HCT116 (cell line): ENCODE measurements at regions not wholly inside any gene's neighbourhood (a gene's known extent, or its start where the extent isn't known, plus 50 kb on each side); places are given as distances from the start of the nearest gene placed in this dataset.

Experiments used
- ATAC-seq: fragments of 200-7000 bp; cut with Tn5 transposase; 2 replicates; pipeline ENCODE4 v1.9.1; 2020; ENCODE audit warnings: mild to moderate bottlenecking, moderate library complexity
- BruUV-seq: library from RNA; stranded (reverse); fragments of 400-500 nt; replicated peaks from 2 replicates; lab custom pipeline; 2021; lab: Mats Ljungman, UMichigan
- CTCF ChIA-PET: fragments of 300-600 bp; sonication (Branson Sonifier 250); formaldehyde crosslinking; loops from one replicate; lab custom pipeline; 2021; ENCODE audit warnings: antibody characterized with exemption; lab: Charles Lee
- POLR2A ChIA-PET: fragments of 300-600, 350-600 bp; sonication (Branson Sonifier 250); formaldehyde crosslinking; loops from one replicate; lab custom pipeline; 2021; ENCODE audit warnings: antibody characterized with exemption; lab: Charles Lee
- RAD21 ChIA-PET, 2 experiments: fragments of 300-600 bp; sonication (Branson Sonifier 250); formaldehyde crosslinking; loops; one replicate each; lab custom pipeline; 2023; ENCODE audit warnings: low total read pairs in 2 of 2; ENCODE audit not compliant: uncharacterized antibody in 2 of 2, unreplicated experiment in 2 of 2, low non-redundant PET in 1 of 2; lab: Charles Lee
- DNase-seq: peaks from one replicate; pipeline ENCODE4 v3.0.0-alpha.2; 2010; ENCODE audit warnings: low read depth, low spot score
- H2AFZ ChIP-seq: fragments of 200-600 bp; shearing (Covaris generic), sonication (generic); 2 replicates; pipeline ENCODE4 v1.6.1; 2017; ENCODE audit warnings: low read depth, mixed run types, mixed read lengths, antibody characterized with exemption, low read length; ENCODE audit not compliant: poor library complexity, severe bottlenecking
- H3K27ac ChIP-seq: 2 replicates; pipeline ENCODE4 v1.5.1; 2012; ENCODE audit warnings: low read depth, low read length
- H3K27me3 ChIP-seq: fragments of 200-600 bp; sonication (generic); 2 replicates; pipeline ENCODE4 v1.6.1; 2016; ENCODE audit warnings: mixed run types, low read length, mixed read lengths; ENCODE audit not compliant: insufficient read depth
- H3K36me3 ChIP-seq, 2 experiments: fragments of 200-500 bp in 1 of 2; fragments of 200-600 bp in 1 of 2; sonication (Bioruptor generic) in 1 of 2; sonication (generic) in 1 of 2; 2 replicates each; pipeline versions ENCODE4 v1.5.1 to v1.6.1; 2014 to 2016; ENCODE audit warnings: low read length in 2 of 2, inconsistent platforms in 1 of 2, mixed read lengths in 1 of 2, mixed run types in 1 of 2; ENCODE audit not compliant: insufficient read depth in 2 of 2, control insufficient read depth in 1 of 2
- H3K4me1 ChIP-seq, 2 experiments: fragments of 200-600 bp in 1 of 2; sonication (generic) in 1 of 2; 2 replicates each; pipeline versions ENCODE4 v1.5.1 to v1.6.1; 2012 to 2017; ENCODE audit warnings: low read length in 2 of 2, inconsistent platforms in 1 of 2, mild to moderate bottlenecking in 1 of 2, mixed read lengths in 1 of 2, mixed run types in 1 of 2, moderate library complexity in 1 of 2; ENCODE audit not compliant: insufficient read depth in 2 of 2, control insufficient read depth in 1 of 2
- H3K4me2 ChIP-seq: fragments of 200-600 bp; sonication (generic); 2 replicates; pipeline ENCODE4 v1.6.1; 2017; ENCODE audit warnings: mixed run types, low read length, mixed read lengths
- H3K4me3 ChIP-seq, 2 experiments: fragments of 200-600 bp in 1 of 2; sonication (generic) in 1 of 2; replicated peaks in 1 of 2; 2 replicates each; pipeline ENCODE4 v1.5.1; 2011 to 2016; ENCODE audit warnings: low read length in 2 of 2, control low read depth in 1 of 2, low read depth in 1 of 2, mild to moderate bottlenecking in 1 of 2, mixed read lengths in 1 of 2, mixed run types in 1 of 2
- H3K79me2 ChIP-seq: fragments of 200-600 bp; sonication (generic); 2 replicates; pipeline ENCODE4 v1.6.1; 2017; ENCODE audit warnings: mild to moderate bottlenecking, mixed run types, low read length, moderate library complexity, mixed read lengths; ENCODE audit not compliant: insufficient read depth
- H3K9ac ChIP-seq: fragments of 200-600 bp; sonication (generic); 2 replicates; pipeline ENCODE4 v1.6.1; 2016; ENCODE audit warnings: low read length, mixed read lengths
- H3K9me2 ChIP-seq: fragments of 200-600 bp; sonication (generic), shearing (Covaris generic); 2 replicates; pipeline ENCODE4 v1.6.1; 2017; ENCODE audit warnings: mixed run types, mild to moderate bottlenecking, moderate library complexity; ENCODE audit not compliant: insufficient read depth
- H3K9me3 ChIP-seq, 2 experiments: fragments of 200-500 bp in 1 of 2; fragments of 200-600 bp in 1 of 2; sonication (Bioruptor generic) in 1 of 2; sonication (generic) in 1 of 2; 2 replicates each; pipeline ENCODE4 v1.6.1; 2014 to 2017; ENCODE audit warnings: low read length in 2 of 2, mixed read lengths in 2 of 2, inconsistent platforms in 1 of 2, low read depth in 1 of 2, mild to moderate bottlenecking in 1 of 2, mixed run types in 1 of 2, moderate library complexity in 1 of 2; ENCODE audit not compliant: control insufficient read depth in 1 of 2, insufficient read depth in 1 of 2
- H4K20me1 ChIP-seq: fragments of 200-600 bp; sonication (generic), shearing (Covaris generic); 2 replicates; pipeline ENCODE4 v1.6.1; 2017; ENCODE audit warnings: mixed run types, mild to moderate bottlenecking, moderate library complexity; ENCODE audit not compliant: insufficient read depth
- CTCF ChIP-seq, 3 experiments: fragments of 200-600 bp in 1 of 3; sonication (generic) in 1 of 3; IDR thresholded peaks in 2 of 3; conservative IDR thresholded peaks in 1 of 3; 2 replicates each; pipeline ENCODE4 v1.5.1; 2012 to 2017; ENCODE audit warnings: low read depth in 2 of 3, low read length in 2 of 3, antibody characterized with exemption in 1 of 3, borderline replicate concordance in 1 of 3, control low read depth in 1 of 3, mild to moderate bottlenecking in 1 of 3, mixed read lengths in 1 of 3, mixed run types in 1 of 3, moderate library complexity in 1 of 3; ENCODE audit not compliant: insufficient read depth in 1 of 3
- FOSL1 ChIP-seq: IDR thresholded peaks from 2 replicates; pipeline ENCODE4 v1.6.1; 2012; ENCODE audit warnings: low read depth
- JUND ChIP-seq: IDR thresholded peaks from 2 replicates; pipeline ENCODE4 v1.6.1; 2012
- RAD21 ChIP-seq: IDR thresholded peaks from 2 replicates; pipeline ENCODE4 v1.6.1; 2012; ENCODE audit warnings: low read depth, mild to moderate bottlenecking
- SIN3A ChIP-seq: IDR thresholded peaks from 2 replicates; pipeline ENCODE4 v1.6.1; 2012; ENCODE audit warnings: low read depth
- SRF ChIP-seq: IDR thresholded peaks from 2 replicates; pipeline ENCODE4 v1.6.1; 2012; ENCODE audit warnings: low read depth
- ZBTB33 ChIP-seq: IDR thresholded peaks from 2 replicates; pipeline ENCODE4 v1.6.1; 2011; ENCODE audit warnings: mild to moderate bottlenecking, low read length, moderate library complexity; ENCODE audit not compliant: insufficient replicate concordance; ENCODE audit errors: extremely low read depth
- intact Hi-C: fragments of 100-400 bp; cut with micrococcal nuclease; formaldehyde crosslinking; loops from 2 replicates; pipeline ENCODE4 v1.10.0; 2022

- H3K4me1 ChIP-seq = no peaks in the 10 kb centered on the region
- no peaks in the 10 kb centered on the region for H3K9me3 ChIP-seq
- no peak overlapping the region for H3K4me2 ChIP-seq
- no peak overlapping the region for H3K27ac ChIP-seq
- H3K9me2 ChIP-seq = no peaks in the 10 kb centered on the region
- no peaks in the 10 kb centered on the region for H4K20me1 ChIP-seq
- no peak overlapping the region for H3K9ac ChIP-seq
- ChIA-PET RAD21 (no interaction called here), CTCF (no interaction called here), POLR2A (no interaction called here)
- ATAC-seq = no peak
- DNase-seq = no peak
- TF ChIP-seq SRF = no peak
- TF ChIP-seq FOSL1 = no peak
- TF ChIP-seq SIN3A = no peak
- TF ChIP-seq CTCF (IDR thresholded peaks at IDR 0.05 in 2 of 3, conservative IDR thresholded peaks at IDR 0.05 in 1 of 3; ENCODE audit: borderline replicate concordance in 1 of 3, insufficient read depth in 1 of 3, low read depth in 2 of 3, low read length in 2 of 3) = no peak
- no peak for TF ChIP-seq RAD21
- no peak for TF ChIP-seq JUND
- no peak for TF ChIP-seq ZBTB33
- no peaks in the 10 kb centered on the region for H3K79me2 ChIP-seq
- no peak overlapping the region for H3K4me3 ChIP-seq
- no peaks in the 10 kb centered on the region for H3K27me3 ChIP-seq
- no peaks in the 10 kb centered on the region for H3K36me3 ChIP-seq
- H2AFZ ChIP-seq = no peak overlapping the region
- BruUV-seq = no TSS peak
- intact Hi-C loops = no loop called here
These were observed 161.1 kb downstream of the PHF8 start for GRCh38 chrX:53883196-53883595.
